ENCODE measurements at regions not wholly inside any gene's neighbourhood (a gene's known extent, or its start where the extent isn't known, plus 50 kb on each side); places are given as distances from the start of the nearest gene placed in this dataset.

- H3K9me3 ChIP-seq (ENCODE audit: control insufficient read depth in 1 of 2, low read length in 2 of 2) = no peaks in the 10 kb centered on the region
- Mint-ChIP-seq H3K27me3 (peaks cover 0 to 1% of the 10 kb centered on the region in 2 donors), H3K36me3 (no peaks in the 10 kb centered on the region), H3K27ac (no peak overlapping the region), H3K4me1 (peaks cover 0 to 1% (median 0%) of the 10 kb centered on the region in 4 donors), H3K4me3 (no peak overlapping the region), H3K9me3 (no peaks in the 10 kb centered on the region)
- ChIA-PET POLR2A (ENCODE audit: partially characterized antibody) (no interaction called here), CTCF (ENCODE audit: partially characterized antibody) (no interaction called here)
- H3K27me3 ChIP-seq (ENCODE audit: insufficient read depth, low read length) = no peaks in the 10 kb centered on the region
- DNase-seq = no peak
- no peak overlapping the region for H3K4me3 ChIP-seq (ENCODE audit: low read length in 2 of 2)
- no peaks in the 10 kb centered on the region for H3K36me3 ChIP-seq (ENCODE audit: insufficient read depth, low read length)
- H3K4me1 ChIP-seq (ENCODE audit: insufficient read depth, low read length) = no peaks in the 10 kb centered on the region
- intact Hi-C loops (cut with micrococcal nuclease) = no loop called here
- H3K27ac ChIP-seq (ENCODE audit: low read depth, low read length) = no peak overlapping the region
Measured at GRCh38 chr6:15088904-15089568, 156.8 kb upstream of the JARID2 start.

- no peaks in the 10 kb centered on the region for H3K36me3 ChIP-seq (ENCODE audit: insufficient read depth, low read length)
- POLR2A ChIA-PET (ENCODE audit: partially characterized antibody) = no interaction called here
- intact Hi-C loops (cut with micrococcal nuclease) = no loop called here
- no peaks in the 10 kb centered on the region for H3K9me3 ChIP-seq (ENCODE audit: control insufficient read depth in 1 of 2, low read length in 2 of 2)
- no peak overlapping the region for H3K27ac Mint-ChIP-seq
- H3K9me3 Mint-ChIP-seq = no peaks in the 10 kb centered on the region
- H3K4me3 ChIP-seq (ENCODE audit: low read length in 2 of 2) = no peak overlapping the region
- no peaks in the 10 kb centered on the region for H3K27me3 ChIP-seq (ENCODE audit: insufficient read depth, low read length)
- H3K4me1 Mint-ChIP-seq = peaks cover 0 to 1% (median 0%) of the 10 kb centered on the region in 4 donors
- H3K36me3 Mint-ChIP-seq = no peaks in the 10 kb centered on the region
- no peak overlapping the region for H3K4me3 Mint-ChIP-seq
- DNase-seq = no peak
- no peak overlapping the region for H3K27ac ChIP-seq (ENCODE audit: low read depth, low read length)
- H3K4me1 ChIP-seq (ENCODE audit: insufficient read depth, low read length) = no peaks in the 10 kb centered on the region
- peaks cover 1% of the 10 kb centered on the region in 2 donors for H3K27me3 Mint-ChIP-seq
- CTCF ChIA-PET (ENCODE audit: partially characterized antibody) = no interaction called here
Measured at GRCh38 chr6:15089569-15090144, 156.2 kb upstream of the JARID2 start.

DNA sequence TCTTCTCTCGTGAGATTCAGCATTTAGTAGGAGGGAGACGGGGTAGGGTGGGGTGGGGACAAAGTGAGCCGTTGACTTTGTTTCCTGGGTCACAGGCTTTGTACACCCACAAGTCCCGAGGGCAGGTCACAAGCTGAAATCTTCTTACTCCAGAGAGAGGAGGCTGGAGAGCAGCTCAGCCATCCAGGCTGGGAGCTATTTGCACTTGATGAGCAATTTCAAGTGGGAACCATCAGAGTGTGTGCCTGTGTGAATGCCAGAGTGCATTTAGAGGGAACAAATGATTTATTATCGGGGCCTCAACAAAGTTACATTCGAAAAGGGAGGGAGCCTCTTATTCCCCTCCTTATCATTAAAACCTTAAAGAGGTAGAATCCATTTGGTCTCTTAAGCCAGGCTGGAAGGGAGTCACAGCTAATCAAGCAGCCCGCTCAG is 155.7 kb upstream of the JARID2 start:
- Histone ChIP-seq H3K9me3 (ENCODE audit: control insufficient read depth in 1 of 2, low read length in 2 of 2) (no peaks in the 10 kb centered on the region), H3K4me1 (ENCODE audit: insufficient read depth, low read length) (no peaks in the 10 kb centered on the region), H3K4me3 (ENCODE audit: low read length in 2 of 2) (no peak overlapping the region), H3K27me3 (ENCODE audit: insufficient read depth, low read length) (no peaks in the 10 kb centered on the region), H3K27ac (ENCODE audit: low read depth, low read length) (no peak overlapping the region), H3K36me3 (ENCODE audit: insufficient read depth, low read length) (no peaks in the 10 kb centered on the region)
- ChIA-PET POLR2A (ENCODE audit: partially characterized antibody) (no interaction called here), CTCF (ENCODE audit: partially characterized antibody) (no interaction called here)
- Mint-ChIP-seq H3K4me3 (no peak overlapping the region), H3K27me3 (peaks cover 1% of the 10 kb centered on the region in 2 donors), H3K27ac (no peak overlapping the region), H3K4me1 (peaks cover 0 to 1% (median 0%) of the 10 kb centered on the region in 4 donors), H3K9me3 (no peaks in the 10 kb centered on the region), H3K36me3 (no peaks in the 10 kb centered on the region)
- intact Hi-C loops (cut with micrococcal nuclease) = no loop called here
- no peak for DNase-seq

- intact Hi-C loops (cut with micrococcal nuclease) = no loop called here
Measured at GRCh38 chr6:15090745-15091384, 155.0 kb upstream of the JARID2 start.

GRCh38 chr6:15096894-15097837 is 148.7 kb upstream of the JARID2 start:
- Histone ChIP-seq H3K36me3 (ENCODE audit: insufficient read depth, low read length) (no peaks in the 10 kb centered on the region), H3K4me1 (ENCODE audit: insufficient read depth, low read length) (no peaks in the 10 kb centered on the region), H3K27ac (ENCODE audit: low read depth, low read length) (no peak overlapping the region), H3K9me3 (ENCODE audit: control insufficient read depth in 1 of 2, low read length in 2 of 2) (no peaks in the 10 kb centered on the region), H3K4me3 (ENCODE audit: low read length in 2 of 2) (no peak overlapping the region), H3K27me3 (ENCODE audit: insufficient read depth, low read length) (no peaks in the 10 kb centered on the region)
- Mint-ChIP-seq H3K27me3 (peaks cover 1% of the 10 kb centered on the region in 2 donors), H3K4me3 (no peak overlapping the region), H3K9me3 (peaks cover 0 to 2% (median 0%) of the 10 kb centered on the region in 8 donors), H3K36me3 (no peaks in the 10 kb centered on the region), H3K4me1 (peaks cover 0 to 7% (median under 1%) of the 10 kb centered on the region in 4 donors), H3K27ac (no peak overlapping the region)
- CTCF ChIA-PET (ENCODE audit: partially characterized antibody) = no interaction called here
- intact Hi-C loops (cut with micrococcal nuclease) = no loop called here
- POLR2A ChIA-PET (ENCODE audit: partially characterized antibody) = no interaction called here
- no peak for DNase-seq

More at GRCh38 chr6:15090745-15091384, 155.0 kb upstream of the JARID2 start:
- Histone ChIP-seq H3K27me3 (ENCODE audit: insufficient read depth, low read length) (no peaks in the 10 kb centered on the region), H3K4me3 (ENCODE audit: low read length in 2 of 2) (no peak overlapping the region), H3K27ac (ENCODE audit: low read depth, low read length) (no peak overlapping the region), H3K36me3 (ENCODE audit: insufficient read depth, low read length) (no peaks in the 10 kb centered on the region), H3K4me1 (ENCODE audit: insufficient read depth, low read length) (no peaks in the 10 kb centered on the region), H3K9me3 (ENCODE audit: control insufficient read depth in 1 of 2, low read length in 2 of 2) (no peaks in the 10 kb centered on the region)
- H3K27ac Mint-ChIP-seq = no peak overlapping the region
- no peaks in the 10 kb centered on the region for H3K9me3 Mint-ChIP-seq
- ChIA-PET CTCF (ENCODE audit: partially characterized antibody) (no interaction called here), POLR2A (ENCODE audit: partially characterized antibody) (no interaction called here)
- no peak for DNase-seq
- peaks cover 1% of the 10 kb centered on the region in 2 donors for H3K27me3 Mint-ChIP-seq
- no peak overlapping the region for H3K4me3 Mint-ChIP-seq
- no peaks in the 10 kb centered on the region for H3K36me3 Mint-ChIP-seq
- H3K4me1 Mint-ChIP-seq = peaks cover 0 to 1% (median 0%) of the 10 kb centered on the region in 4 donors

DNA sequence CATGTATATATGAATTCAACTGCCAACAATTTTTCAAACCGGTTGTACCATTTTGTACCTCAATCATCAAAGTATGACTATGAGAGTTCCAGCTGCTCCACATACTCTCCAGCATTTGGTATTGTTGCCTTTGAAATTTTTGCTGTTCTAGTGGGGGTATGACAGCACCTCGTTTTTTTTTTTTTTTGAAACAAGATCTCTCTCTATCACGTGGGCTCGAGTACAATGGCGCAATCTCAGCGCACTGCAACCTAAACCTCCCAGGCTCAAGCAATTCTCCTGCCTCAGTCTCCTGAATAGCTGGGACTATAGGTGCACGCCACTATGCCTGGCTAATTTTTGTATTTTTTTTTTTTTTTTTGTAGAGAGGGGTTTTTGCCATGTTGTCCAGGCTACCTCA is 144.7 kb upstream of the JARID2 start:
- Histone ChIP-seq H3K36me3 (ENCODE audit: insufficient read depth, low read length) (no peaks in the 10 kb centered on the region), H3K9me3 (ENCODE audit: control insufficient read depth in 1 of 2, low read length in 2 of 2) (no peaks in the 10 kb centered on the region), H3K4me1 (ENCODE audit: insufficient read depth, low read length) (no peaks in the 10 kb centered on the region), H3K27ac (ENCODE audit: low read depth, low read length) (no peak overlapping the region), H3K4me3 (ENCODE audit: low read length in 2 of 2) (no peak overlapping the region), H3K27me3 (ENCODE audit: insufficient read depth, low read length) (no peaks in the 10 kb centered on the region)
- H3K27ac Mint-ChIP-seq = no peak overlapping the region
- POLR2A ChIA-PET (ENCODE audit: partially characterized antibody) = no interaction called here
- peaks cover 0 to 3% of the 10 kb centered on the region in 2 donors for H3K27me3 Mint-ChIP-seq
- H3K4me3 Mint-ChIP-seq = no peak overlapping the region
- peaks cover 0 to 7% (median under 1%) of the 10 kb centered on the region in 4 donors for H3K4me1 Mint-ChIP-seq
- intact Hi-C loops (cut with micrococcal nuclease) = no loop called here
- H3K36me3 Mint-ChIP-seq = no peaks in the 10 kb centered on the region
- no peak for DNase-seq
- H3K9me3 Mint-ChIP-seq = peaks cover 0 to 11% (median 4%) of the 10 kb centered on the region in 8 donors
- CTCF ChIA-PET (ENCODE audit: partially characterized antibody) = no interaction called here

GRCh38 chr6:15102241-15102640 is 143.6 kb upstream of the JARID2 start:
- H3K27ac Mint-ChIP-seq = no peak overlapping the region
- Histone ChIP-seq H3K27ac (ENCODE audit: low read depth, low read length) (no peak overlapping the region), H3K4me1 (ENCODE audit: insufficient read depth, low read length) (no peaks in the 10 kb centered on the region), H3K4me3 (ENCODE audit: low read length in 2 of 2) (no peak overlapping the region), H3K36me3 (ENCODE audit: insufficient read depth, low read length) (no peaks in the 10 kb centered on the region), H3K27me3 (ENCODE audit: insufficient read depth, low read length) (no peaks in the 10 kb centered on the region), H3K9me3 (ENCODE audit: control insufficient read depth in 1 of 2, low read length in 2 of 2) (no peaks in the 10 kb centered on the region)
- intact Hi-C loops (cut with micrococcal nuclease) = no loop called here
- H3K4me3 Mint-ChIP-seq = no peak overlapping the region
- DNase-seq = no peak
- peaks cover 0 to 3% of the 10 kb centered on the region in 2 donors for H3K27me3 Mint-ChIP-seq
- POLR2A ChIA-PET (ENCODE audit: partially characterized antibody) = no interaction called here
- H3K9me3 Mint-ChIP-seq = peaks cover 0 to 14% (median 5%) of the 10 kb centered on the region in 8 donors
- peaks cover 0 to 1% (median 0%) of the 10 kb centered on the region in 4 donors for H3K4me1 Mint-ChIP-seq
- no peaks in the 10 kb centered on the region for H3K36me3 Mint-ChIP-seq
- CTCF ChIA-PET (ENCODE audit: partially characterized antibody) = interaction anchor here (0.7 kb wide), 1 partner anchor 978 kb away, joined by 3 read pairs; no protein-coding TSS in a partner anchor
